ENCODE measurements at regions not wholly inside any gene's neighbourhood (a gene's known extent, or its start where the extent isn't known, plus 50 kb on each side); places are given as distances from the start of the nearest gene placed in this dataset.

- H3K4me3 ChIP-seq (replicated peaks in 1 of 2; ENCODE audit: low read depth in 2 of 2, low read length in 2 of 2) = peak overlapping the region in 1 of 2 donors; percentile 41
- no peak for TF ChIP-seq CTCF (IDR thresholded peaks at IDR 0.05; ENCODE audit: low read depth, low read length)
- DNase-seq (ENCODE audit: low read depth in 2 of 2) = peak in 1 of 2 donors; percentile 58
Observed at GRCh38 chr6:113565306-113565705, 291.8 kb upstream of the MARCKS start.

- peak in 1 of 2 donors; percentile 59 for DNase-seq (ENCODE audit: low read depth in 2 of 2)
- H3K4me3 ChIP-seq (replicated peaks in 1 of 2; ENCODE audit: low read depth in 2 of 2, low read length in 2 of 2) = no peak overlapping the region
- no peak for TF ChIP-seq CTCF (IDR thresholded peaks at IDR 0.05; ENCODE audit: low read depth, low read length)
Observed at GRCh38 chr6:113570161-113570560, 287.0 kb upstream of the MARCKS start.

- peak; percentile 15 for TF ChIP-seq CTCF (IDR thresholded peaks at IDR 0.05; ENCODE audit: low read depth, low read length)
- DNase-seq (ENCODE audit: low read depth in 2 of 2) = no peak
Observed at GRCh38 chr6:113570641-113571040, 286.5 kb upstream of the MARCKS start.

GRCh38 chr6:113574147-113574546 is 283.0 kb upstream of the MARCKS start:
- DNase-seq (ENCODE audit: low read depth in 2 of 2) = no peak
- TF ChIP-seq CTCF (IDR thresholded peaks at IDR 0.05; ENCODE audit: low read depth, low read length) = no peak
- no peak overlapping the region for H3K4me3 ChIP-seq (replicated peaks in 1 of 2; ENCODE audit: low read depth in 2 of 2, low read length in 2 of 2)

More at GRCh38 chr6:113570641-113571040, 286.5 kb upstream of the MARCKS start:
- H3K4me3 ChIP-seq (replicated peaks in 1 of 2; ENCODE audit: low read depth in 2 of 2, low read length in 2 of 2) = no peak overlapping the region

- no peak for TF ChIP-seq CTCF (IDR thresholded peaks at IDR 0.05; ENCODE audit: low read depth, low read length)
- DNase-seq (ENCODE audit: low read depth in 2 of 2) = no peak
- H3K4me3 ChIP-seq (replicated peaks in 1 of 2; ENCODE audit: low read depth in 2 of 2, low read length in 2 of 2) = no peak overlapping the region
Observed at GRCh38 chr6:113576310-113576709, 280.8 kb upstream of the MARCKS start.

- TF ChIP-seq CTCF (IDR thresholded peaks at IDR 0.05; ENCODE audit: low read depth, low read length) = no peak
- no peak overlapping the region for H3K4me3 ChIP-seq (replicated peaks in 1 of 2; ENCODE audit: low read depth in 2 of 2, low read length in 2 of 2)
- DNase-seq (ENCODE audit: low read depth in 2 of 2) = no peak
Observed at GRCh38 chr6:113578691-113579090, 278.5 kb upstream of the MARCKS start.

GRCh38 chr6:113584767-113585166 is 272.4 kb upstream of the MARCKS start:
- H3K4me3 ChIP-seq (replicated peaks in 1 of 2; ENCODE audit: low read depth in 2 of 2, low read length in 2 of 2) = no peak overlapping the region
- DNase-seq (ENCODE audit: low read depth in 2 of 2) = no peak
- TF ChIP-seq CTCF (IDR thresholded peaks at IDR 0.05; ENCODE audit: low read depth, low read length) = no peak

Measured in cardiac fibroblast (primary cell).